Caco-2 (cell line): ENCODE measurements at regions not wholly inside any gene's neighbourhood (a gene's known extent, or its start where the extent isn't known, plus 50 kb on each side); places are given as distances from the start of the nearest gene placed in this dataset.

ENCODE experiments used
- BruUV-seq: library from RNA; stranded (reverse); fragments of 400-500 nt; replicated peaks from 2 replicates; lab custom pipeline; 2021; lab: Mats Ljungman, UMichigan
- CTCF ChIA-PET: fragments of 300-600 bp; sonication (Branson Sonifier 250); formaldehyde crosslinking; loops from one replicate; lab custom pipeline; 2022; ENCODE audit warnings: antibody characterized with exemption; lab: Charles Lee
- POLR2A ChIA-PET: fragments of 300-600 bp; sonication (Branson Sonifier 250); formaldehyde crosslinking; loops from one replicate; lab custom pipeline; 2022; ENCODE audit warnings: antibody characterized with exemption; lab: Charles Lee
- DNase-seq, 2 experiments: peaks; one replicate each; pipeline versions ENCODE4 v3.0.0 to v3.0.0-alpha.2; 2020 to 2022
- H3K27me3 ChIP-seq: replicated peaks from 2 replicates; pipeline ENCODE4 v1.6.0; 2011; ENCODE audit warnings: low read length; ENCODE audit not compliant: control insufficient read depth, insufficient read depth
- H3K36me3 ChIP-seq: 2 replicates; pipeline ENCODE4 v1.5.1; 2011; ENCODE audit warnings: low read length; ENCODE audit not compliant: control insufficient read depth, insufficient read depth
- H3K4me1 ChIP-seq: fragments of 250-450 bp; sonication (Bioruptor Pico); 2 replicates; pipeline ENCODE4 v1.5.1; 2020; ENCODE audit warnings: mild to moderate bottlenecking
- H3K4me3 ChIP-seq: 2 replicates; pipeline ENCODE4 v1.5.1; 2011; ENCODE audit warnings: low read depth, mild to moderate bottlenecking, control low read depth, low read length
- H3K9me3 ChIP-seq: fragments of 250-450 bp; sonication (Bioruptor Pico); 2 replicates; pipeline ENCODE4 v1.5.1; 2020; ENCODE audit warnings: mild to moderate bottlenecking, moderate library complexity
- H3K27ac Mint-ChIP-seq: one replicate; pipeline ENCODE4 v1.8.0; 2022; ENCODE audit warnings: mixed read lengths; ENCODE audit not compliant: unreplicated experiment
- H3K27me3 Mint-ChIP-seq: one replicate; pipeline ENCODE4 v1.8.0; 2022; ENCODE audit warnings: mixed read lengths; ENCODE audit not compliant: insufficient read depth, unreplicated experiment
- H3K36me3 Mint-ChIP-seq: one replicate; pipeline ENCODE4 v1.8.0; 2022; ENCODE audit warnings: mild to moderate bottlenecking, mixed read lengths; ENCODE audit not compliant: insufficient read depth, unreplicated experiment
- H3K4me1 Mint-ChIP-seq: one replicate; pipeline ENCODE4 v1.8.0; 2022; ENCODE audit warnings: low read depth, mixed read lengths; ENCODE audit not compliant: unreplicated experiment
- H3K4me3 Mint-ChIP-seq: one replicate; pipeline ENCODE4 v1.8.0; 2022; ENCODE audit warnings: mild to moderate bottlenecking, moderate library complexity, mixed read lengths; ENCODE audit not compliant: unreplicated experiment
- H3K9me3 Mint-ChIP-seq: one replicate; pipeline ENCODE4 v1.8.0; 2022; ENCODE audit warnings: mixed read lengths; ENCODE audit not compliant: unreplicated experiment
- intact Hi-C: fragments of 100-400 bp; cut with micrococcal nuclease; formaldehyde crosslinking; loops from one replicate; pipeline ENCODE4 v1.10.0; 2022; ENCODE audit not compliant: unreplicated experiment
- TF ChIP-seq, protein P1 (sequence below), 2 experiments: fragments of 200-600 bp in 1 of 2; IDR thresholded peaks; 1 replicate in 1 of 2; 2 replicates in 1 of 2; pipeline versions ENCODE4 v1.5.1 to v1.8.0; 2011 to 2022; ENCODE audit warnings: antibody characterized with exemption in 1 of 2, control low read depth in 1 of 2, inconsistent platforms in 1 of 2, low read depth in 1 of 2, low read length in 1 of 2, mild to moderate bottlenecking in 1 of 2, moderate library complexity in 1 of 2; ENCODE audit not compliant: insufficient read depth in 1 of 2, severe bottlenecking in 1 of 2, unreplicated experiment in 1 of 2

- BruUV-seq = no TSS peak
These were observed 2232.8 kb upstream of the WWC1 start for GRCh38 chr5:166058660-166059059.

DNA sequence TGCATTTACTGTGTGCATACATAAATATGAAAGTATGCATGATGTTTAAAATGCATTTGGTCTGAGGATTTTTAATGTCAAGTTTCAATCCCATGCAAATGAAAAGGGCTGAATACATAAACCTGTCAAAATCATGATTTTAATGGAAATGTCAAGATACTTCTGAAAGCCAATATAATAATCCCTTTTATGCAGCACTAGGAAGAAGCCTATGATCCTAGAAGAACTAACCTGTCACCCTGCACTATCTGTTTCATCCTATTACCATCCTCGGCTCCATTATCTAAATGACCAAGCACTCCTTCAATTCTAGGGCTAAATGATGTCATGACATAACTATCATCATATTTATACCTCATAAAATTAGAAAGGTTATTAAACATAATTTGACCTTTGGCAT is 2229.4 kb upstream of the WWC1 start:
- no peaks in the 10 kb centered on the region for H3K27me3 ChIP-seq
- intact Hi-C loops = no loop called here
- no peak overlapping the region for H3K4me3 ChIP-seq
- Mint-ChIP-seq H3K27ac (no peak overlapping the region), H3K4me3 (no peak overlapping the region), H3K36me3 (no peaks in the 10 kb centered on the region), H3K9me3 (no peaks in the 10 kb centered on the region), H3K27me3 (no peaks in the 10 kb centered on the region), H3K4me1 (no peaks in the 10 kb centered on the region)
- TF ChIP-seq, protein P1, sequence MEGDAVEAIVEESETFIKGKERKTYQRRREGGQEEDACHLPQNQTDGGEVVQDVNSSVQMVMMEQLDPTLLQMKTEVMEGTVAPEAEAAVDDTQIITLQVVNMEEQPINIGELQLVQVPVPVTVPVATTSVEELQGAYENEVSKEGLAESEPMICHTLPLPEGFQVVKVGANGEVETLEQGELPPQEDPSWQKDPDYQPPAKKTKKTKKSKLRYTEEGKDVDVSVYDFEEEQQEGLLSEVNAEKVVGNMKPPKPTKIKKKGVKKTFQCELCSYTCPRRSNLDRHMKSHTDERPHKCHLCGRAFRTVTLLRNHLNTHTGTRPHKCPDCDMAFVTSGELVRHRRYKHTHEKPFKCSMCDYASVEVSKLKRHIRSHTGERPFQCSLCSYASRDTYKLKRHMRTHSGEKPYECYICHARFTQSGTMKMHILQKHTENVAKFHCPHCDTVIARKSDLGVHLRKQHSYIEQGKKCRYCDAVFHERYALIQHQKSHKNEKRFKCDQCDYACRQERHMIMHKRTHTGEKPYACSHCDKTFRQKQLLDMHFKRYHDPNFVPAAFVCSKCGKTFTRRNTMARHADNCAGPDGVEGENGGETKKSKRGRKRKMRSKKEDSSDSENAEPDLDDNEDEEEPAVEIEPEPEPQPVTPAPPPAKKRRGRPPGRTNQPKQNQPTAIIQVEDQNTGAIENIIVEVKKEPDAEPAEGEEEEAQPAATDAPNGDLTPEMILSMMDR (IDR thresholded peaks at IDR 0.05; ENCODE audit: insufficient read depth in 1 of 2, low read depth in 1 of 2, low read length in 1 of 2, severe bottlenecking in 1 of 2, unreplicated experiment in 1 of 2) = no peak
- no peaks in the 10 kb centered on the region for H3K36me3 ChIP-seq
- H3K9me3 ChIP-seq = no peaks in the 10 kb centered on the region
- CTCF ChIA-PET = no interaction called here
- POLR2A ChIA-PET = no interaction called here
- no peaks in the 10 kb centered on the region for H3K4me1 ChIP-seq
- DNase-seq = no peak
- BruUV-seq = no TSS peak

More at GRCh38 chr5:166058660-166059059, 2232.8 kb upstream of the WWC1 start:
- no peak overlapping the region for H3K4me3 Mint-ChIP-seq
- Histone ChIP-seq H3K4me3 (no peak overlapping the region), H3K4me1 (no peaks in the 10 kb centered on the region), H3K36me3 (no peaks in the 10 kb centered on the region), H3K27me3 (no peaks in the 10 kb centered on the region), H3K9me3 (no peaks in the 10 kb centered on the region)
- TF ChIP-seq, protein P1 (IDR thresholded peaks at IDR 0.05; ENCODE audit: insufficient read depth in 1 of 2, low read depth in 1 of 2, low read length in 1 of 2, severe bottlenecking in 1 of 2, unreplicated experiment in 1 of 2) = no peak
- no peaks in the 10 kb centered on the region for H3K4me1 Mint-ChIP-seq
- H3K27ac Mint-ChIP-seq = no peak overlapping the region
- intact Hi-C loops = no loop called here
- ChIA-PET CTCF (no interaction called here), POLR2A (no interaction called here)
- no peaks in the 10 kb centered on the region for H3K27me3 Mint-ChIP-seq
- no peaks in the 10 kb centered on the region for H3K36me3 Mint-ChIP-seq
- no peaks in the 10 kb centered on the region for H3K9me3 Mint-ChIP-seq
- DNase-seq = no peak

DNA sequence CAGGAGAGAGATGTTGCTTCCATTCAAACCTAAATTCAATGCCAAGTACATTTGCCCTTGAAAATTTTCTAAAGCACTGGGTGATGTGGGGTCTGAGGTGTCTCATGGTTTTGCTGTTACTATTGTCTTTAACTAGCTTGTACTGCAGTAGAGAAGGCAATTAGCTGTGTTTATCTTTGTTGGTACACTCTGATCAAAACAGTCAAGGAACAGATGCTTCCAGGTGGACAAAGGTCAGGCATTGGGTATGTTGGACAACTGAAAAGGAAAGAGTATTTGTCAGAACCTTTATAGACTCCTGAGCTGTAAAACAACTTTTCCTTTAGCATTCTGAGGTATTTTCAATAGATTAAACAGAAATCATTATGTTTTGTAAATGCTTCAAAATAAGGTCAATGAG is 2228.7 kb upstream of the WWC1 start:
- Mint-ChIP-seq H3K36me3 (no peaks in the 10 kb centered on the region), H3K27me3 (no peaks in the 10 kb centered on the region), H3K4me3 (no peak overlapping the region), H3K4me1 (no peaks in the 10 kb centered on the region), H3K9me3 (no peaks in the 10 kb centered on the region), H3K27ac (no peak overlapping the region)
- Histone ChIP-seq H3K4me3 (no peak overlapping the region), H3K36me3 (no peaks in the 10 kb centered on the region), H3K4me1 (no peaks in the 10 kb centered on the region), H3K27me3 (no peaks in the 10 kb centered on the region), H3K9me3 (no peaks in the 10 kb centered on the region)
- ChIA-PET POLR2A (no interaction called here), CTCF (no interaction called here)
- intact Hi-C loops = no loop called here
- no TSS peak for BruUV-seq
- DNase-seq = no peak
- TF ChIP-seq, protein P1 (IDR thresholded peaks at IDR 0.05; ENCODE audit: insufficient read depth in 1 of 2, low read depth in 1 of 2, low read length in 1 of 2, severe bottlenecking in 1 of 2, unreplicated experiment in 1 of 2) = no peak
